Neural cell (in vitro differentiated cells): ENCODE measurements at regions not wholly inside any gene's neighbourhood (a gene's known extent, or its start where the extent isn't known, plus 50 kb on each side); places are given as distances from the start of the nearest gene placed in this dataset.

ENCODE experiments used
- H2AFZ ChIP-seq: fragments of 200-600, 300-800 bp; sonication (generic), shearing (Covaris generic); 2 replicates; pipeline ENCODE4 v1.6.0; 2014; ENCODE audit warnings: low read depth, mild to moderate bottlenecking, antibody characterized with exemption, low read length, moderate library complexity
- H3F3A ChIP-seq: fragments of 200-600 bp; shearing (Covaris generic); 2 replicates; pipeline ENCODE4 v1.6.1; 2016; ENCODE audit warnings: mild to moderate bottlenecking, moderate library complexity, mixed read lengths, antibody characterized with exemption, low read length; ENCODE audit not compliant: insufficient read depth, poor library complexity, severe bottlenecking
- H3K27ac ChIP-seq: fragments of 200-600, 300-800 bp; sonication (generic), shearing (Covaris generic); 2 replicates; pipeline ENCODE4 v1.5.1; 2014; ENCODE audit warnings: mild to moderate bottlenecking, low read length, moderate library complexity
- H3K27me3 ChIP-seq: fragments of 300-800, 200-600 bp; sonication (generic), shearing (Covaris generic); 2 replicates; pipeline ENCODE4 v1.6.0; 2014; ENCODE audit warnings: mild to moderate bottlenecking, low read depth, low read length, moderate library complexity; ENCODE audit not compliant: insufficient read depth
- H3K36me3 ChIP-seq: fragments of 300-800, 200-600 bp; sonication (generic), shearing (Covaris generic); 2 replicates; pipeline ENCODE4 v1.5.1; 2014; ENCODE audit warnings: mild to moderate bottlenecking, antibody characterized with exemption, low read length, moderate library complexity; ENCODE audit not compliant: insufficient read depth
- H3K4me2 ChIP-seq: fragments of 300-800, 200-600 bp; sonication (generic), shearing (Covaris generic); 2 replicates; pipeline ENCODE4 v1.6.0; 2014; ENCODE audit warnings: mild to moderate bottlenecking, low read length
- H3K4me3 ChIP-seq: fragments of 300-800, 200-600 bp; sonication (generic), shearing (Covaris generic); 2 replicates; pipeline ENCODE4 v1.5.1; 2014; ENCODE audit warnings: mild to moderate bottlenecking, low read length, moderate library complexity
- H3K79me2 ChIP-seq: fragments of 200-600 bp; shearing (Covaris generic); replicated peaks from 2 replicates; pipeline ENCODE4 v1.6.0; 2014; ENCODE audit warnings: mild to moderate bottlenecking, low read length, moderate library complexity; ENCODE audit not compliant: insufficient read depth
- H3K9ac ChIP-seq: fragments of 300-800, 200-600 bp; sonication (generic), shearing (Covaris generic); 2 replicates; pipeline ENCODE4 v1.6.1; 2016; ENCODE audit warnings: mild to moderate bottlenecking, low read length, mixed read lengths
- H3K9me2 ChIP-seq: fragments of 200-600 bp; shearing (Covaris generic); 2 replicates; pipeline ENCODE4 v1.6.1; 2016; ENCODE audit warnings: mild to moderate bottlenecking, low read length, mixed read lengths; ENCODE audit not compliant: insufficient read depth
- H3K9me3 ChIP-seq: fragments of 200-600, 300-800 bp; sonication (generic), shearing (Covaris generic); 2 replicates; pipeline ENCODE4 v1.6.1; 2016; ENCODE audit warnings: mild to moderate bottlenecking, mixed run types, low read length, moderate library complexity, mixed read lengths
- H4K20me1 ChIP-seq: fragments of 200-600 bp; shearing (Covaris generic); 2 replicates; pipeline ENCODE4 v1.6.1; 2016; ENCODE audit warnings: mild to moderate bottlenecking, mixed run types; ENCODE audit not compliant: insufficient read depth
- EP300 ChIP-seq: fragments of 450-650 bp; conservative IDR thresholded peaks from 2 replicates; pipeline ENCODE4 v1.6.1; 2014; ENCODE audit warnings: antibody characterized with exemption, mild to moderate bottlenecking, moderate library complexity; ENCODE audit not compliant: poor library complexity, severe bottlenecking
- EZH2 ChIP-seq: fragments of 200-600, 300-800 bp; shearing (Covaris generic), sonication (generic); IDR thresholded peaks from 2 replicates; pipeline ENCODE4 v1.6.1; 2014; ENCODE audit warnings: antibody characterized with exemption, low read length, borderline replicate concordance, mild to moderate bottlenecking; ENCODE audit not compliant: insufficient read depth, poor library complexity, severe bottlenecking
- MXI1 ChIP-seq: fragments of 450-650 bp; conservative IDR thresholded peaks from 2 replicates; pipeline ENCODE4 v1.6.1; 2014; ENCODE audit warnings: antibody characterized with exemption, mild to moderate bottlenecking; ENCODE audit not compliant: poor library complexity, severe bottlenecking
- POLR2AphosphoS5 ChIP-seq: IDR thresholded peaks from 2 replicates; pipeline ENCODE4 v1.6.1; 2012
- RAD21 ChIP-seq: fragments of 450-650 bp; conservative IDR thresholded peaks from 2 replicates; pipeline ENCODE4 v1.6.1; 2014; ENCODE audit warnings: antibody characterized with exemption, mild to moderate bottlenecking, moderate library complexity
- REST ChIP-seq: IDR thresholded peaks from 2 replicates; pipeline ENCODE4 v1.6.1; 2012; ENCODE audit warnings: borderline replicate concordance
- SMC3 ChIP-seq: fragments of 450-650 bp; conservative IDR thresholded peaks from 2 replicates; pipeline ENCODE4 v1.6.1; 2014; ENCODE audit warnings: antibody characterized with exemption, mild to moderate bottlenecking, moderate library complexity; ENCODE audit not compliant: poor library complexity
- TAF1 ChIP-seq: IDR thresholded peaks from 2 replicates; pipeline ENCODE4 v1.6.1; 2012; ENCODE audit warnings: low read depth
- TF ChIP-seq, protein P1 (sequence below): fragments of 450-650 bp; IDR thresholded peaks from 2 replicates; pipeline ENCODE4 v1.5.1; 2014; ENCODE audit warnings: antibody characterized with exemption, mild to moderate bottlenecking, moderate library complexity; ENCODE audit not compliant: poor library complexity, severe bottlenecking

DNA sequence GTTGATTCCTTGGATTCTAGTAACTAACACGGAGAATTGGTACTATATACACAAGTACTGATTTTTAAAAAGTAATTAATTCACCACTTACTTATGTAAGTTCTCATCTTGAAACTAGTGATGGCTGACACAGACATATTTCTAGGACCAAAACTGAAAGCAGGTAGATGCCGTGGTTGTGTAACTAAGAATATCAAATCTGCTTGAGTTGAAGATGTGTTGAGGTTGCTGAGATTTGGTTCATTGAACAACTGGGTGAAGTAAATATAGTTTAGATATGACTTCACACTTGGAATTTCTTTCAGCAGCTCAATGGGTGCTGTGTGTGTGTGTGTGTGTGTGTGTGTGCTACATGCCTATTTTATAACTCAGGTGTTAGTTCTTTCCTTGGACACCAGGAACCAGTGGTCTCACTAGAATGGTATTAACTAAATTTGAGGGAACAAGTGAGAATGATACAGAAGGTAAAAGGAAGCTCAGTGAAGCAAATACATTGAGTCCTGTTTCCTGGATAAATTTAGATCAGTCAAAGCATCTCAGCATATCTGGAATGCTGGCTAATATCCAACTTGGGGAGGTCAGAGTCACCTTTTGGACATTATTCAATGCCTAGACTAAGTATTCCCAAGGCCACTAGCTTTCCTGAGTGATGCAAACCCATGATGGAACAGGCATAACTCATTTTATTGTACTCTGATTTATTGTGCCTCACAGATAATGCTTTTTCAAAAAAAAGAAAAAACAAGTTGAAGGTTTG is 110.7 kb upstream of the ZEB2 start:
- Histone ChIP-seq H3K27ac (no peak overlapping the region), H3K9me2 (no peaks in the 10 kb centered on the region), H3K4me2 (no peak overlapping the region), H2AFZ (no peak overlapping the region), H3K9ac (no peak overlapping the region), H3K27me3 (no peaks in the 10 kb centered on the region), H3F3A (no peaks in the 10 kb centered on the region), H3K9me3 (no peaks in the 10 kb centered on the region), H4K20me1 (no peaks in the 10 kb centered on the region), H3K36me3 (no peaks in the 10 kb centered on the region), H3K4me3 (no peak overlapping the region), H3K79me2 (no peaks in the 10 kb centered on the region)
- TF ChIP-seq, protein P1, sequence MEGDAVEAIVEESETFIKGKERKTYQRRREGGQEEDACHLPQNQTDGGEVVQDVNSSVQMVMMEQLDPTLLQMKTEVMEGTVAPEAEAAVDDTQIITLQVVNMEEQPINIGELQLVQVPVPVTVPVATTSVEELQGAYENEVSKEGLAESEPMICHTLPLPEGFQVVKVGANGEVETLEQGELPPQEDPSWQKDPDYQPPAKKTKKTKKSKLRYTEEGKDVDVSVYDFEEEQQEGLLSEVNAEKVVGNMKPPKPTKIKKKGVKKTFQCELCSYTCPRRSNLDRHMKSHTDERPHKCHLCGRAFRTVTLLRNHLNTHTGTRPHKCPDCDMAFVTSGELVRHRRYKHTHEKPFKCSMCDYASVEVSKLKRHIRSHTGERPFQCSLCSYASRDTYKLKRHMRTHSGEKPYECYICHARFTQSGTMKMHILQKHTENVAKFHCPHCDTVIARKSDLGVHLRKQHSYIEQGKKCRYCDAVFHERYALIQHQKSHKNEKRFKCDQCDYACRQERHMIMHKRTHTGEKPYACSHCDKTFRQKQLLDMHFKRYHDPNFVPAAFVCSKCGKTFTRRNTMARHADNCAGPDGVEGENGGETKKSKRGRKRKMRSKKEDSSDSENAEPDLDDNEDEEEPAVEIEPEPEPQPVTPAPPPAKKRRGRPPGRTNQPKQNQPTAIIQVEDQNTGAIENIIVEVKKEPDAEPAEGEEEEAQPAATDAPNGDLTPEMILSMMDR, result no peak
- TF ChIP-seq SMC3 (no peak), RAD21 (no peak), MXI1 (no peak), EP300 (no peak), REST (no peak), POLR2AphosphoS5 (no peak), TAF1 (no peak)

GRCh38 chr2:144629935-144630334 is 110.0 kb upstream of the ZEB2 start:
- no peaks in the 10 kb centered on the region for H3K27me3 ChIP-seq
- no peak overlapping the region for H3K4me3 ChIP-seq
- H3K9ac ChIP-seq, result no peak overlapping the region
- no peak overlapping the region for H2AFZ ChIP-seq
- H3K36me3 ChIP-seq, result no peaks in the 10 kb centered on the region
- no peaks in the 10 kb centered on the region for H4K20me1 ChIP-seq
- no peaks in the 10 kb centered on the region for H3K9me3 ChIP-seq
- H3K79me2 ChIP-seq, result no peaks in the 10 kb centered on the region
- no peaks in the 10 kb centered on the region for H3K9me2 ChIP-seq
- no peak overlapping the region for H3K4me2 ChIP-seq
- no peaks in the 10 kb centered on the region for H3F3A ChIP-seq
- H3K27ac ChIP-seq, result no peak overlapping the region
- no peak for TF ChIP-seq MXI1
- TF ChIP-seq SMC3, result no peak
- TF ChIP-seq, protein P1, result no peak
- TF ChIP-seq POLR2AphosphoS5, result no peak
- TF ChIP-seq EP300, result no peak
- no peak for TF ChIP-seq EZH2
- no peak for TF ChIP-seq REST
- TF ChIP-seq TAF1, result no peak
- no peak for TF ChIP-seq RAD21
